ENCODE measurements at regions not wholly inside any gene's neighbourhood (a gene's known extent, or its start where the extent isn't known, plus 50 kb on each side); places are given as distances from the start of the nearest gene placed in this dataset.
"Not testable (repeated sequence)": the region's sequence is repeated elsewhere in the genome, so short reads cannot be mapped to it uniquely, and the experiment has no call there.

DNA sequence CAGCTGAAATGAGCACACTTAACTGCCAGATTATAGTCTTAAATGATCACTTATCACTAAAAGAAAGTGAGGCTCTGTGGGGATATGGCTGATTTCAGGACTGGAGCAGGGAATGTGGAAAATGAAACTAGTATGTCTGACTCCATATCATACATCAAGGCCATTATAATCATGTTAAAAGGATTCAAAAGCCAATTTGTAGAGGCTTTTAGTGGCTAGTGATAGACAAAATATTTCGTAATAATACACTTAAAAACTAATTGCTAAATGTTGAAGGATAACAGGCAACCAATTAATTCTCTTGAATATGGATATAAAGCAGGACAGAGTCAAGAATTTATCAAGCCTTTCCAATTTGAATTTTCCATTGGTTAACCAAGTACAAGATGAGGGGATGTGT, 358.1 kb upstream of the NDST3 start:
- peak; percentile 10 for DNase-seq (ENCODE audit: low spot score)

DNA sequence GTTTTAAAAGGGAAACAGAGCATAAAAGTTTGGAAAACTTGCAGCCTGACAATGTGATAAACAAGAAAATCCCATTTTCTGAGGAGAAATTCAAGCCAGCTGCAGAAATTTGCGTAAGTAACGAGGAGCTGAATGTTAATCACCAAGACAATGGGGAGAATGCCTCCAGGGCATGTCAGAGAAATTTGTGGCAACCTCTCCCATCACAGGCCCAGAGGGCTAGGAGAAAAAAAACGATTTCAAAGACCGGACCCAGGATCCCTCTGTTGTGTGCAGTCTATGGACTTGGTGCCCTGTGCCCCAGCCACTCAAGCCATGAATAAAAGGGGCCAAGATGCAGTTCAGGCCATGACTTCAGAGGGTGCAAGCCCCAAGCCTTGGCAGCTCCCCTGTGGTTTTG, 355.4 kb upstream of the NDST3 start:
- no peak for DNase-seq (ENCODE audit: low spot score)

DNA sequence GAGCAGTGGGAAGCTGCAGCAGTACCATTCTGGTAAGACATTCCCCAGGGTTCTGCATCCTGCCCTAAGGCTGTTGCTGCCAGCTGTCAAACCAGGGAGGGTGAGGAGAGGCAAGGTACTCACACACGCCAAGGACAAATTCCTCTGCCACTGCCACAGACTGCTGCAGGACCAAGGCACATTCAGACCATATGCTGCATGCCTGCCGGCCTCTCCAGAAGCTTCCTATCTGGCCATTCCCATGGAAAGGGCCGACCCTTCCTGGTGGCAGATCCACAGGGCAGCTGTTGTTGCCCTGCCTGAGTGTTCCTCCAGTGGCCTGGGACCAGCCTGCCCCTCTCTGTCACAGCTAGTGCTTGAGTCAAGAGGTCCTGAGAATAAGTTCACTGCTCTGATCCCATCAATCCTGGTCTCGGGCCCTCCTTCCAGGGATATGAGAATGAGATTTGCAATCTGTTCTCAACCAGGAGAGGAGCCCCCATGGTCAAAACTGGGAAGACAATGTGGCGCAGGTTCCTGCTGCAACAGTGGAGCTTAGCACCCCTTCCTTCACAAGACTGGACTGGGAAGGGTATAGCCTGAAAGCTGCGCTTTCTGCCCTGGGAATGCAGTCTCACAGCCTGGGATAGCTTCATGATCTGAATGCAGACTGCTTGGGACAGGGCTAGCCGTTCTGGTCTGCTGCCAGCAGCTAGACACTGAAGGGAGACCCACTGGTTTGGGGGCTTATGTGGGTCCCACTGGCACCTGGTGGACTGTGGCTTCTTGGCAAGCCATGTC, 342.5 kb upstream of the NDST3 start:
- DNase-seq (ENCODE audit: low spot score) = no peak

DNA sequence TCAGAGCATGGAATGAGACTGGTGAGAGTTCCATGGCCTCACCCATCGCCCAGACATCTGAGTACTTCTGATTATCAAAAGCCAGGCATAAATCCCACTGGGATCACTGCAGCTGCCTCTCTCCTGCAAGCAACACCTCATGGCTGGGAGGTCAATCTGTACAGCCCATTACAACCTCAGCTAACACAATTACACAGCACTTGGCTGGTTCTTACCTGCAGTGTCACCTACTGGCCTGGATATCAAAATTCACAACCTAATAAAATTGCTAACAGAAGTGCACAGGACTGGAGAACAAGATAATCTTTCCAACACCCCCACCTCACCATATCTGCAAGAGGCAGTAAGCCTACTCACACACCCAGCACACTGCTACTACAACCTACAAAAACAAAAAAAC, 341.7 kb upstream of the NDST3 start:
- DNase-seq (ENCODE audit: low spot score) = peak; percentile 10

DNA sequence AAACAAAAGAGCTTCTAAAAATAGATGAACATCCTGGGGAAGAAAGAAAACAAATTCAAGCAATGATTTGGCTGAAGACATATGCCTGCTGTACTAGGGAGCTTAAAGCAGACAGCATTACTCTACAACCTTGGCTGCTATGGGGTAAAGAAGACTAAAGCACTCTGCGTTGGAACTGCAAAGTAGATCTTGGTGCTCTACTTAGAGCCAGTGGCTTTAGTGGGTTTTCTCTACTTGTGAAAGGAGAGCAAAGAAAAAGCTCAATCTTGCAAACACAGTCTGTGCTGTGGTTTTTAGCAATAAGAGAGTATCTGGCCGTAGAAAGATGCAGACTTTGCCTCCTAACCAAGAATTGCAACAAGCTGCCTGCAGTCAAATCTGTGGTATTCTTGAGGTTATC, 334.7 kb upstream of the NDST3 start:
- DNase-seq (ENCODE audit: low spot score) = no peak

DNA sequence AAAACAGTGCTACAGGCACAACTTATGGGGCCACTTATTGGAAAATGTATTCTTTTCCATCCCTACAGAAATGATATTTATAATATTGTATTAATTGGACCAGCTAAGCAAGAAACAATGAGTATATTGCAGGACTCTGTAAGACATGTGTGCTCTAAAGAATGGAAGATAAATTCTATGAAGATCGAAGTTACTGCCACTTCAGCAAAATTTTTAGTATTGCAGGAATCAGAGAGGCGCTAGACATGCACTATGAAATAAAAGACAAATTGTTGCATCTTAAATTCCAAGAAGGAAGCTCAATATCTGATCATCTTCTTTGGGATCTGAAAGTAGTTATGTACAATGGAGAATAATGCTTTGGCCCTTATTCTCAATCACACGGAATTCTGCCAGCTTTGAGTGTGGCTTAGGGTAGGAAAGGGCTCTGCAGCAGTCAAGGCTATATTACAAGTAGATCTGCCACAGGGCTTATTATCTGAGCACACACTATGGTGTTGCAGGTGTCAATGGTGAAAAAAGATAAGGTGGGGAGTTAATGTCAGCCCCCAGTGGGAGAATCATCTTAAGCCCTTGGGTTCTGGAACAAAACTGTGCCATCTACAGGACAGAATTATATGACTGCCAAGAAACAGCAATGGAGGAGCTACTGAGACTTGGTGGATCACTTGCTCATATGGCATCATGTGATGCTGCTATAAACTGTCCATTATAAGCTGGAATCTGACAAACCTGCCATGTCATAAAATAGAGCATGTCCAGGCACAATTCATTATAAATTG, 334.0 kb upstream of the NDST3 start:
- DNase-seq (ENCODE audit: low spot score) = peak; percentile 6

DNA sequence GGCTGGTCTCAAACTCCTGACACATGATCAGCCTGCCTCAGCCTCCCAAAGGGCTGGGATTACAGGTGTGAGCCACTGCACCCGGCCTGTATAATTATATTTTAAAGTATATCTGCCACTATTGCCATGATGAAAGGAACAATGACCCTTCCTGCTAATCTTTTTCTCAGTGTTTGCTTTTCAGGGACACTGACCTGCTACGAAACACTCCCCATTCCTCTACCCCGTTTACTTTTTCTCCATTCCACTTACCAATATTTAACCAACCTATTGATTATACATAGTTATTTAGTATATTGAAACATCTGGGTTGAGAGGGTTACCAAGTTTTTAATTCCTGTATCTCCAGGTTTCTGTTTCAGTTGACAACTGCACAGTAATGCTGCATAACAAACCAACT, 331.9 kb upstream of the NDST3 start:
- no peak for DNase-seq (ENCODE audit: low spot score)

DNA sequence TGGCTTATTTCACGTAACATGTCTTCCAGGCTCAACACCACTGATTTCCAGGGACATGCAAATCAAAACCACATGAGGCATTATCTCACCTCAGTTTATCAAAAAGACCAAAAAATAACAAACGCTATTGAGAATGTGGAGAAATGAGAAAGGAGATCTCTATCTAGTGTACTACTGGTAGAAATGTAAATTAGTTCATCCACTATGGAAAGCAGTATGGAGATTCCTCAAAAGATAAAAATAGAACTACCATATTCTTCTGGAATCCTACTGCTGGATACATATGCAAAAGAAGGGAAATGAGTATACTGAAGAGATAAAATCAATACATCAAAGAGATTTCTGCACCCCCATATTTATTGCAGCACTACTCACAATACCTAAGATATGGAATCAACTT, 329.6 kb upstream of the NDST3 start:
- no peak for DNase-seq (ENCODE audit: low spot score)

DNA sequence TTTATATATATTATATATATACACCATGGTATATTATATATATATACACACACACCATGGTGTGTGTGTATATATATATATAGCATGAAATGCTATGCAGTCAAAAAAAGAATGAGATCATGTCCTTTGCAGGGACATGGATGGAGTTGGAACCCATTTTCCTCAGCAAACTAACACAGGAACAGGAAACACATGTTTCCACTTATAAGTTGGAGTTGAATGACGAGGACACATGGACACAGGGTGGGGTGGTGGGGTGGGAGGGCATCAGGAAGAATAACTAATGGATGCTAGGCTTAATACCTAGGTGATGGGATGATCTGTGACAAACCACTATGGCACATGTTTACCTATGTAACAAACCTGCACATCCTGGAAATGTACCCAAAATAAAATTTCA, 293.6 kb upstream of the NDST3 start:
- no peak for DNase-seq (ENCODE audit: low spot score)

DNA sequence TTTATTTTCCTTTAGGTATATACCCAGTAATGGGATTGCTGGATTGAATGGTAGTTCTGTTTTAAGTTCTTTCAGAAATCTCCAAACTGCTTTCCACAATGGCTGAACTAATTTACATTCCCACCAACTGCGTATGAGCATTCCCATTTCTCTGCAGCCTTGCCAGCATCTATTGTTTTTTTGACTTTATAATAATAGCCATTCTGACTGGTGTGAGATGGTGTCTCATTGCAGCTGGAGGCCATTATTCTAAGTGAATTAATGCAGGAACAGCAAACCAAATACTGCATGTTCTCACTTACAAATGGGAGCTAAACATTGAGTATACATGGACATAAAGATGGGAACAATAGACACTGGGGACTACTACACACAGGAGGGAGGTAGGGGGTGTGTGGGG, 288.9 kb upstream of the NDST3 start:
- not testable (repeated sequence) for DNase-seq (ENCODE audit: low spot score)

DNA sequence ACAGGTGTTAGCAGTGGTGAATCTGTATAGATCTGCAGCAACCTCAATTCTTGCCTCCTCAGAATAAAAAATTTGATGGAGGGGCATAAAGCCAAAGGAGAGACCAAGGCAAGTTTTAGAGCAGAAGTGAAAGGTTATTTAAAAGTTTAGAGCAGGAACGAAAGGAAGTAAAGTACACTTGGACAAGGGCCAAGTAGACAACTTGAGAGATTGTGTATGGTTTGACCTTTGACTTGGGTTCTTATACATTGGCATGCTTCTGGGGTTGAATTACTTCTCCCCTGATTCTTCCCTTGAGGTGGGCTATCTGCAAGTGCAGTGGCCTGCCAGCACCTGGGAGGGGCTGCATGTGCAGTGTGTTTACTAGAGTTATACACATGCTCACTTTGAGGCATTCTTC, 278.8 kb upstream of the NDST3 start:
- no peak for DNase-seq (ENCODE audit: low spot score)

DNA sequence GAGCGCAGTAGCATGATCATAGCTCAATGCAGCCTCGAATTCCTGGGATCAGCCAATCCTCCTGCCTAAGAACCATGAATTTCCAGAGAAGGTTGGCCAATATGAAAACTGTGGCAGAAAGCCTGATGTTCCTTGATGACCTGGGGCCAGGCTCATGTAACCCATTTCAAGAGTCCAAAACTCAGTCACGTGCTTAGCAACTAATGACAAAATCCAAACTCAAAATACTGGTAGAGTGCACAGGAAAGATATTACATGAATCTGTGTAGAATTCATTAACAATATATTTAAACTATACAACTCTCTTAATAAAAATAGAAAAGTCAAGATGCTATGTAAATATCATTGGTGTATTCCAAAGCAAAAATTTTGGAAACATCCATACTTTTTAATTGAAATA, 265.7 kb upstream of the NDST3 start:
- DNase-seq (ENCODE audit: low spot score) = no peak

DNA sequence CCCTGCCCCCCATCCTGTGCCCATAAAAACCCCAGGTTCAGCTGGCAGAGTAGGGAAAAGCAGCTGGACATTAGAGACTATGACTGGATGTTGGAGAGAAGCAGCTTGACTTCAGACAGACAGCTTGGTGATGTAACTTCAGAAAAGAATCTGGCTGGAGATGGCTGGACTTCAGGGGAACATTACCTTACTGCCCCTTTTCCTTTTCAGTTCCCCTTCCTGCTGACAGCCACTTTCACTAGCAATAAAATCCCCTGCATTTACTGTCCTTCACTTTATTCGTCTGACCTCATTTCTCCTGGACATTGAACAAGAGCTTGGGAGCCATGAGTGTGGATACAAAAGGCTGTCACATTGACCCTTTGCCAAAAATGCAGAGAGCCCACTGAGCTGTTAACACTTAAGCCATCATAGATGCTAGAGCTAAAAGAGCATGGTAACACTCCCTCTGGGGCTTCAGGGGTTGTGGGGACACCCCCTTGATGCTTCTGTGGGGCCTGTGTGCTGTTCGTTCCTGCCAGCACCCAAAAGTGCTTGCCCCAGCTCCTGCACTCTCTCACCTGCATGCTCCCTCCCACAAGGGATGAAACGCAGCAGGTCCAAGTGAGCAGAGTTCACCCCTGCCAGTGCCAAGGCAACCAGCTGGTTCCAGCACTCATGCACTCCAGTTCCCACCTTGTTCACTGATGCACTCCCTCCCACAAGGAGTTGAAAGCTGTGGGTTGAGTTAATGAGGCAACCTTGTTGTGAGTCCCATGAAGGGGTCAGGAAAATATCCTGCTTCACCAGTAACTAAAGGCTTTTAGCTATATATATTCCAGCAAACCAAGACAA, 263.8 kb upstream of the NDST3 start:
- DNase-seq (ENCODE audit: low spot score) = no peak

DNA sequence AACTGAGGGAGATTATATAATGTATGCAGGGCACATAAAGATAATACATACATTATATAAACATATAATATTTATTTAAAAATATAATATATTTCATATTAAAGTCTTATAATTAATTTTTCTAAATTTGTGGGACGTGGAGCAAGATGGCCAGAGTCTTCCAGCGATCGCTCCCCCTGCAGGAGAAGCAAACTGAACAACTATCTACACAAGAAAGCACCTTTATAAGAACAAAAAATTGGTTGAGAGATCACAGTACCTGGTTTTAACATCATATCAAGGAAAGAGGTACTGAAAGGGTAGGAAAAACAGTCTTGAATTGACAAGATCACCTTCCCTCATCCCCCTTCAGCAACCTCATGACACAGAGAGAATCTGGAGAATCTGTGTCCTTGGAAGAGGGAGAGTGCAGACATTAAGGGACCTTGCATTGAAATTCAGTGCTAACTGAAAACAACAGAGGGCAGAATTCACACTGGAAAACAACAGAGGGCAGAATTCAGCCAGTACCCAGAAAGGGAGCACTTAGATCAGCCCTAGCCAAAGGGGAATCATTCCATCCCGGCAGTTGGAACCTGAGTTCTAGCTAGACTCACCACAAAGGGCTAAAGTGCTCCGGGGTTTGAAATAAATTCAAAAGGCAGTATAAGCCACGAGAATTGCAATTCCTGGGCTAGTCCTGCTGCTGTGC, 262.5 kb upstream of the NDST3 start:
- no peak for DNase-seq (ENCODE audit: low spot score)

DNA sequence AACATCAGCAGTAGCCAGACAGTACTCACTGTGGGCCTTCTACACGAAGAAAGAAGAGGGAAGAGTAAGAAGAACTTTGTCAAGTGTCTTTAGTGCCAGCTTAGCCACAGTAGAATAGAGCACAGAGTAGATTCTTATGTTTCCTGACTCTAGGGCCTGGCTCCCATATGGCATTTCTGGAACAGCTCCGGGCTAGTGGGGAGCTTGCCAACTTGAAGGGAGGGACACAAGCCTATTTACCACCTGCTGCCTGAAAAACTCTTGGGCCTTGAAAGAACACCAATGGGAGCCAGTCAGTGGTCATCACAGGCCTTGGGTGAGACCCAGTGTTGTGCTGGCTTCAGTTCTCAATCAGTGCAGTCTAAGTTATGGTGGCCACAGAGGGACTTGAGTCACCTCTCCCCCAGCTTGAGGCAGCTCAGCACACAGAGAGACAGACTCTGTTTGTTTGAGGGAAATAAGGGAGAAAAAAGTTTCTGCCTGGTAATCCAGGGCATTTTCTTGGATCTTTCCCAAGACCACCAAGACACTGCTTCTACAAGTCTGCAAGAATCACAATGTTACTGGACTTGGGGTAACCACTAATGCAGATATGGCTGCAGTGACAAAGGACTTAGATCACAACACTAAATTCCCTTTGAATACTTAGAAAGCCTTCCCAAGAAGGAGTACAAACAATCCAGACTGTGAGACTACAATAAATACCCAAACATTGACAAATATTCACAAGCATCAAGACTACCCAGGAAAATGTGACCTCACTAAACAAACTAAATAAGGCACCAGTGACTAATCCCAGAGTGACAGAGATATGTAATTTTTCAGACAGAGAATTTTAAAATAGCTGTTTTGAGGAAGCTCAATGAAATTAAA, 261.0 kb upstream of the NDST3 start:
- DNase-seq (ENCODE audit: low spot score) = no peak

DNA sequence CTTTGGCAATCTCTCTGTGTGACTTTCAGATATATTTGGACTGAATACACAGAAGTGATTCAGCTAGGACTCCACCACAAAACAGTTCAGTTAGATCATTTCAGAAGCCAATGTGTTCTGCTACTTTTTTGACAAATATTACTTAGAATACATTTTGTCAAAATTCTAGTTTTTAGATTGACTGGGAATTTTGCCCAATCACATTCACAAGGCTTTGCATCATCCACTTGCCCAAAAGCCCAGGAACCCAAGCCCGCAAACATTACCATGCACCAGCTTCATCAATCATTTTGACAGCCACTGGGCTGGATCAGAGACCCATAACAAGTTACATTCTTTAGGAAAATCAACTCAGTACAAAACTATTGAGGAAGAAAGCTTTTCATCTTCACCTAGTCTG, 256.6 kb upstream of the NDST3 start:
- DNase-seq (ENCODE audit: low spot score) = no peak

DNA sequence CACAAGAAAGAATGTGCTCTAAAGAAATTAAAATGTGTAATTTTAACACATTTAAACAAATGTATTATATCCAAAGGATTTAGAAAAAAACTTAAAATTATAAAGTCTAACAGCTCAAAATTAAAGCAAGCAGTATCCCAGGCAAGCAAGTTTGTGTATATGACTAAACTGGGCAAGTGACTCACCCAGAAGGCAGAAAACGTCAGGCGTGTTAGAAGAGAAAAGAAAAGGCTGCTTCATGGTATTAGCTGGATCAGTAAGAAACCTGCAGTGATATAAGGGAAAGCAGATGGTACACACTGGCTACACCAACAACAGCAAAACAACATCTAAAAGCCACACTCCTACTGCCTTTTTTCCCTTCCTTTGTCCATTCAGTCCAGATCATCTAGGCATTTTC, 250.6 kb upstream of the NDST3 start:
- no peak for DNase-seq (ENCODE audit: low spot score)

DNA sequence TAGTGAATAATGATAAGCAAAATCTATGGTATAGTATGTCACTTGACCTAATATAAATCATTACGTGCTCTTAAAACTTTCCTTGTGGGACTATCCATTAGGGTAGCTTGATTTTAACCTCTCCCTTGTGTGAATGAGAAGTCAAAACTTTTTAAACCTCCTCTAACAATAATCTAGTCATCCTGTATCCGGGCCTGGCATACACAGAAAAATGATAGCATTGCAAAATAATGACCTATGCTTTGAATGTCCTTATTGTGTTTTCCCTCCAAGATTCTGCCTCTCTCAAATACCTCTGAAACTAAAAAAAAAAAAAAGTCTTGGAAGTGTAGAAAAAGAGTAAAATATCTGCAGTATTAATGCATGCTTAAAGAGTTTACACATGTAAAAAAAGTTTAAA, 250.0 kb upstream of the NDST3 start:
- no peak for DNase-seq (ENCODE audit: low spot score)

DNA sequence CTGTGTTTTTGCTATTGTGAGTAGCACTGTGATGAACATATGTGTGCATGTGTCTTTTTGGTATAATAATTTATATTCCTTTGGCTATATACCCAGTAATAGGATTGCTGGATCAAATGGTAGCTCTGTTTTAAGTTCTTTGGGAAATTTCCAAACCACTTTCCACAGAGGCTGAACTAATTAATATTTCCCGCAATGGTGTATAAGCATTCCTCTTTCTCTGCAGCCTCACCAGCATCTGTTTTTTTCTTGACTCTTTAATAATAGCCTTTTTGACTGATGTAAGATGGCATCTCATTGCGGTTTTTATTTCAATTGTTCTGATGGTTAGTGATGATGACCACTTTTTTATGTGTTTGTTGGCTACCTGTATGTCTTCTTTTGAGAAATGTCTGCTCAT, 247.7 kb upstream of the NDST3 start:
- DNase-seq (ENCODE audit: low spot score) = no peak

DNA sequence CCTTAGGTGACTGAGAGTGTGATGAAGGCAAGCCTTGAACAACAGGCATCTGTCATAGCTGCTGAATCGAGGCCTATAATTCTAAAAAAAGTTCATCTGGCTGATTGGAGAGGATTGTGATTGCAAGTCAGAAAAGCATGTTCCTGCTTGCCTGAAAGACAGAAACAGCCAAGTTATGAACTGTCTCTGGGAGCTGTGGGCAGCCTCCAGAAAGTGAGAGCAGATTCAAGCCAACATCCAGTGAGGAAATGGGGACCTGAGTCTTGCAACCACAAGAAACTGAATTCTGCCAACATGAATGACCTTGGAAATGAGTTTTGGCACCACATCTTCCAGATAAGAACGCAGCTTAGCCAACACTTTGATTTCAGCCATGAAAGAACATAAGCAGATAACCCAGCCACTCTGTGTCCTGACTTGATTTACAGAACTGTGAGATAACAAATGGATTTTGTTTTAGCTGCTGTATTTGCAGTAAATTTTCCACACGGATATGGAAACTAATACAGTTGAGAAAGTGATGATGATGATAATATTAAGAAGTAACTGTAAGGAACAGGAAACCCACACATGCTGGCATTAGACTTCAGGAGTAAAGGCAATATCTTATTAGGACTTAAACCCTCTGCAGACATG, 240.3 kb upstream of the NDST3 start:
- DNase-seq (ENCODE audit: low spot score) = no peak
